Umbilical cord (tissue), 1 donor: ENCODE measurements at regions not wholly inside any gene's neighbourhood (a gene's known extent, or its start where the extent isn't known, plus 50 kb on each side); places are given as distances from the start of the nearest gene placed in this dataset.
"Not testable (repeated sequence)": the region's sequence is repeated elsewhere in the genome, so short reads cannot be mapped to it uniquely, and the experiment has no call there.

Experiments used
- DNase-seq: peaks from one replicate; pipeline ENCODE4 v3.0.0-alpha.2; 2015; ENCODE audit warnings: low spot score

DNA sequence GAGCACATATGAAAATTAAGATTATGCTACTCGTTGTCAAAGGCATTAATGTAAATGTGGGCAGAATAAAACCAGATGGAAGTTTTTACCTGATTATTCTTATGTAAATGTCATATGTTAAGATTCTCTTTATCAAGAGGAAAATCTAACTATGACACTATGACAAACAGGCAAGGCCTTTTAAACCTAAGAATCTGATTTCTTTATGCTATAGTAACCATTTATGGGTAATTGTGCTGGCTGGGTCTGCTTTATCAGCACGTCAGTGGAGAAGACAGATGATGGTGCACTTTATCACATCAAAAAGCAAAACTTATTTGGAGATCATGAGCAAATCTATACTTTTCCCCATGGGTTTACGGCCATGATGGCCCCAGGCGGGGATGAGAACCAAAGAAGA lies 412.0 kb upstream of the NOX3 start:
- no peak for DNase-seq

DNA sequence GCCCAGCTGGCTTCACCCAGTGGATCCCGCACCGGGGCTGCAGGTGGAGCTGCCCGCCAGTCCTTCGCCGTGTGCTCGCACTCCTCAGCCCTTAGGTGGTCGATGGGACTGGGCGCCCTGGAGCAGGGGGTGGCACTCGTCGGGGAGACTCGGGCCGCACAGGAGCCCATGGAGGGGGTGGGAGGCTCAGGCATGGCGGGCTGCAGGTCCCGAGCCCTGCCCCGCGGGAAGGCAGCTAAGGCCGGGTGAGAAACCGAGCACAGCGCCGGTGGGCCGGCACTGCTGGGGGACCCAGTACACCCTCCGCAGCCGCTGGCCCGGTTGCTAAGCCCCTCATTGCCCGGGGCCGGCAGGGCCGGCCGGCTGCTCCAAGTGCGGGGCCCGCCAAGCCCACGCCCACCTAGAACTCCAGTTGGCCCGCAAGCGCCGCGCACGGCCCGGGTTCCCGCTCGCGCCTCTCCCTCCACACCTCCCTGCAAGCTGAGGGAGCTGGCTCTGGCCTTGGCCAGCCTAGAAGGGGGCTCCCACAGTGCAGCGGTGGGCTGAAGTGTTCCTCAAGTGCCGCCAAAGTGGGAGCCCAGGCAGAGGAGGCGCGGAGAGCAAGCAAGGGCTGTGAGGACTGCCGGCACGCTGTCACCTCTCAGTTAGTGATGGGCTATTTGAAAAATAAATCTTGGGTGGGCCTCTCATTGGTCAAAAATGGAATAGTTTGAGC lies 411.2 kb upstream of the NOX3 start:
- DNase-seq, result not testable (repeated sequence)

DNA sequence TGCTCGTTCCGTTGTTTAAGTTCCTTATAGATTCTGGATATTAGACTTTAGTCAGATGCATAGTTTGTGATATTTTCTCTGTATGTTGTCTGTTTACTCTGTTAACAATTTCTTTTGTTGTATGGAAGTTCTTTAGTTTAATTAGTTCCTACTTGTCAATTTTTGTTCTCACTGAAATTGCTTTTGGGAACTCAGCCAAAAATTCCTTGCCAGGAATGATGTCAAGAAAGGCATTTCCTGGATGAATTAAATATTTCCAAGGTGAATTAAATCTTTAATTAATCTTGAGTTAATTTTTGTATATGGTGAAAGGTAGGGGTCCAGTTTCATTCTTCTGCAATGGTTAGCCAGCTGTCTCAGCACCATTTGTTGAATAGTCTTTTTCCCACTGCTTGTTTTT lies 406.2 kb upstream of the NOX3 start:
- no peak for DNase-seq

DNA sequence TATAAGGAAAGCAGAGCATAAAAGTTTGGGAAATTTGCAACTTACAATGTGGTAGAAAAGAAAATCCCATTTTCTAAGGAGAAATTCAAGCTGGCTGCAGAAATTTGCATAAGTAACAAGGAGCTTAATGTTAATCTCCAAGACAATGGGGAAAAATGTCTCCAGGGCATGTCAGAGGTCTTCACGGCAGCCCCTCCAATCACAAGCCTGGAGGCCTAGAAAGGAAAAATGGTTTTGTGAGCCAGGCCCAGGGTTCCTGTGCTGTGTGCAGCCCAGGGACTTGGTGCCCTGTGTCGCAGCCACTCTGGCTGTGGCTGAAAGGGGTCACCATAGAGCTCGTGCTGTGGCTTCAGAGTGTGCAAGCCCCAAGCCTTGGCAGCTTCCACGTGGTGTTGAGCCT lies 403.3 kb upstream of the NOX3 start:
- DNase-seq, result not testable (repeated sequence)

DNA sequence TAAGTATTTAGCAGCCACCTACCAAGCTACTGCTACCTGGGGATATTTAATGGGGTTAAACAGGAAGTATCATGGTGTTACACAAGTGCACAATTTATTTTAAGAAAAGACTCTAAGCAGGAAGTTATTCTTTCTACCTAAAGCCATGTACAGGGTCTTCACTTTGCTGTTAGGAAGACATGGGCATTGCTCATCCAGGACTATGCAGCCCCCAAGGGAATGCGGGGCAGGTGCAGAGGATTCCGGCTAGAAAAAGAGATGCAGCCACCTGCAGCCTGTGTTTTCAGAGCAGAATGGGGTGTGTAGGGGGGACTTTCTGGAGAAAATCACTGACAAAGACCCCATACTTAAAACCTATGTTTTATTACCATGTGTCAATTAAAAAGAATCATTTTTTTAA lies 399.1 kb upstream of the NOX3 start:
- DNase-seq, result no peak

DNA sequence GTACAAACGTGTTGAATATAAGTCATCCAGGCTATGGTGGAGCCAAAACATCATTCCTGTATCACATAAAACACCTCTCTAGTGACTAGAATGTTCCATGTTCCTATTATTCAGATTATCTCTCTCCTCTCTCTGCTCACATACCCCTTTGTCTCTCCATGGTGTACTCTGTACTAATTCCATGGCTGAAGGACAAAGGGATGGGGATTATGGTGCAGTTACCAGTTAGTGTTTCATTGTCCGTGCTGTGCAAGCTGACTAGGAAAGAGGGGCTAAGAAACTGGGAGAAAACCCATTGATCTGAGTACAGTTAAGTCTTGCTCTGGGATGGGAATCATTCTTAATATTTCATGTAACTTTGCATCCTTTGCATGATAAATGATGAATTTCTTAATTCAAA lies 397.4 kb upstream of the NOX3 start:
- DNase-seq, result no peak

DNA sequence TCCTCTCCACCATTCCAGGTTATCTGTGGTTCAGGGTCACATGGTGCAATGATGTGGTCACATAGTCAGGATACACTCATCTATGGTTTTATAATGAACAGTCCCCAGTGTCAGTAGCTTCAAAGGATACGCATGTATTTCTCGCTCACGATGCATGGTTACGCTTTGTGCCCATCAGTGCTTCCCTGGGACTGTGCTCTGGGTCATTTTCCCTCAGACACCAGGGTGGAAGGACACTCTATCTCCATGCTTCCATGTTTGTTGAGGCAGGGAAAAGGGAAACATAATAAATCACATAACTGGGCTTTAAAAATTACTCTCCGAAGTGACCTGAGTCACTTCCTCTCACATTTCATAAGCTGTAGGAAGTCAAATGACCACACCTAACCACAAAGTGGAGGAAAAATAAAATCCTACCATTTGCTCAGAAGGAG lies 394.8 kb upstream of the NOX3 start:
- peak; percentile 5 for DNase-seq

DNA sequence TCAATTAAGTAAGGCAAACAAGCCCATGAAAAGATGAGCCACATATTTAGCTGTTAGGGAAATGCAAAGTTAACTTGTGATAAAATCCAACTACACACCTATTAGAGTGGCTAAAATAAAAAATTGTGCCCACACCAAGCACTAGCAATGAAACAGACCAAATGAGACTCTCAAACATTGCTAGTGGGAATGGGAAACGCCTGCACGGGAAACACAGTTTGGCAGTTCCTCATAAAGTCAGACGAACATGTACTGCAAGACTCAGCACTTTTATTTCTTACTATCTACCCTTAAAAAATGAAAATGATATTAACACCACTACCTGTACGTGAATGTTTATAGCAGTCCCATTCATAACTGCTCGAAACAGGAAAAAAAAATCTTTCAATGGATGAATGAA lies 392.1 kb upstream of the NOX3 start:
- DNase-seq, result no peak

DNA sequence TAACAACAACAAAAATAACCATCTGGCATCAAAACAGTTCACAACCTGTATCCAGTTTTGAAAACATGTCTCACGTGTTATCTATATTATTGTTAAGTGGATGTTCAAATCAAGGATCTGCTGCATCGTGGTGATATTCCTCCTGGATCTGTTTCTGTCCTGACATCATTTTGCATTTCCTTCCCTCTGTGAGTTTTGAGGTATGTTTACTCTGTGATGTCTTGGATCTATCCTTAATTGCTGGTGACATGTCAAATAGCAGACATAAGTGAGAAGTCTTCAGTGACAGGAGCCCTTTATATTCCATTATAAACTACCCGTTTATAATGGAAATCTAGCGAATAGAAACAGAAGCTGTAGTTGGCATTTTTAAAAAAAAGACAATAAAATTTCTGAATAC lies 381.8 kb upstream of the NOX3 start:
- DNase-seq, result no peak

DNA sequence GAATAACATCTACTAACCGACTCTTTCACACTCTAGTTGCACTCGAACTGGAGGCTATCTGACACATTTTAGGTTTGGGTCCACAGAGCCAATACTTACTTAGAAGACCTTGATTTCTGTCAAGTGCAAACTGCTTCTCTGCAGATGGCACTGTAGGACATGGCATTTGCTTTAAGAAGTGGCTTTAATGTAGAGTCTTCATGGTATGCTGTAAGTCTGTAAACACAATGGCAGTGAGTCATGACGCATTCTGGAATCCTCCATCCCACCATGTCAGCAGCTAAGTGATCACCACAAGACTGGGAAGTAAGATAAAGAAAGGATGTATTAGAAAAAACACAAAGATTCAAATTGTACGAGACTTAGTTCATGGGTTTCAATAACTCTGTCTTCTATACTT lies 377.0 kb upstream of the NOX3 start:
- DNase-seq, result peak; percentile 32

DNA sequence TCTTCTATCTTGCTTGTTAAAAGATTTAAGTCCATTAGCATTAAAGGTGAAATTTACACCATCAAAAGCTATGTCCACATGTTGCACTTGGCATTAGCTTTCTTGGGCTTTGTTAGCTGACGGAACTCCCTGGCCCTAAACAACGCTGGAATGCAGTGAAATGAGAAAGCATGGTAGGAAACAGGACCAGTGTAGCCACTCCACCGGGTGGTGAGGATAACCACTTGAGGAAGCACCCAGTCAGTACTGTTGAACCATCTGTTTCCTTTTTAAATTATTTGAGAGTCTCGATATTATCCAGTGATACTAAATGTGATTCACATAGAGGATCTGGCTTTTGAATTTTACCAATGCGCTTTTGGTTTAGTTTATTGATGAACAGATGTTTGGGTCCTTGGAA lies 374.9 kb upstream of the NOX3 start:
- DNase-seq, result no peak

DNA sequence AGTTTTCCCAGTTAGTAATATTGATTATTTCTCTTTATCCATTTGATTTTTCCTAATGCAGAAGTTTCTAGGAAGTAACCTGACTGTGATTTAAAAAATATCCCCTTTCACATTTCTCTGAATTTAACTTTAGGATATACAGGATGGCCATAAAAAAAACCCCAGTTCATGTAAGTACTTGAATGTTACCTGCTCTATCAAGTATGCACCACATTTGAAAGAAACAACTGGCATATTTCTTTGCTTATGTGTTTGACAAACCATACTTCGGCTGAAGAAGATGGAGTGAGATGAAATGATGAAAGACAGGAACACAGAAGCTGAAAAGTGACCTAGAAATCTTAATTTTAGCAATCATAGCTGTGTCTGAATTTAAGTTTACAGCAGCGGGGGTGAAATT lies 374.0 kb upstream of the NOX3 start:
- DNase-seq, result no peak

DNA sequence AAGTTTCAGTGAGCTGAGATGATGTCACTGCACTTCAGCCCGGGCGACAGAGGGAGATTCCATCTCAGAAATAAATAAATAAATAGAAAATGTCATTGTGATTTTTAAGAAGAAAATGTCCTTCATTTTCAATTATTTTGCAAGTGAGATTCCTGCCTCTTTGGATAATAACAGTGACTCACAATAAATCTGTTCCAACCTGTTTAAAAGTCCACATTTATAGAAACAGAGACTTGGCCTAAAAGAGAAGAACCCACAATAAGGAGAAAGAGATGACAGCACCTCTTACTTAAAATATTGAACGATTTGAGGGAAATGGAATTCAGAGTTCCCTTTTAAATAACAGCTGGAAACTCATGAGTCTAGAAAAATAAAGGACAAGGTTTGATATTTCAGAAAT lies 373.4 kb upstream of the NOX3 start:
- no peak for DNase-seq

DNA sequence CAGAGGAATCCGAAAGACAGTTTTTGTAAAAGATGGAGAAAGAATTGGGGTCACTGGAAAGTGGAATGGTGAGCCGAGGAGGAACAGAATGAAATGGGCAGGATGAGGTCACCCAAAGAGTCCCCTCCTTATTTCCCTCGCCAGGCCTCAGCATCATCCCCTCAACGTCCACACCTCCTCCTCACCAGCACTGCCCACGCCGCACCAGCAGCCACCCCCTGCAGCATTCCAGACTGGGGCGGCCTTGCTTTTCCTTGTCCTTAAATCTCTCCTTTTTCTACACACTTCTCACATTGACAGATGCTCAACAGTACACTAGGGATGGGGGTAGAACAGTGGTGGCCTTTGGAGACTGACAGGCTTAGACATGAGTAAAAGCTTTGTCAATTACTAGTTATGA lies 363.1 kb upstream of the NOX3 start:
- no peak for DNase-seq

DNA sequence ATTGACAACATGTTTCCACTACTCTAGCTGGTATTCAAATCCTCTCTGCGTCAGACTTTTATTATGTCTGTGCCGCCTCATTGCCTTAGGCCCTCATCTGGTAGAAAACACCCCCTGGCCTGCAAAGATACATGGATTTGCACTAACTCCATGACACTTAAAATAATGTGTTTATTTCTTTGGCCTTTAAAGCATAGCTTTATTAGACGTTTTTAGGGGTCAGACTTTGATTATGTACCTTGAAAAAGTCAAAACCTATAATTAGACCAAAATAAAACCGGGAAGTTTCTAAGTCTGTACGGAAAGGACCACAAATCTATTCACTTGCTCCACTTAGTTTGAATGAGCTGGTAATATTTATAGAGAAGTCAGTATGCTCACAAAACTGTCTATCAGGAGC lies 357.9 kb upstream of the NOX3 start:
- DNase-seq, result no peak

DNA sequence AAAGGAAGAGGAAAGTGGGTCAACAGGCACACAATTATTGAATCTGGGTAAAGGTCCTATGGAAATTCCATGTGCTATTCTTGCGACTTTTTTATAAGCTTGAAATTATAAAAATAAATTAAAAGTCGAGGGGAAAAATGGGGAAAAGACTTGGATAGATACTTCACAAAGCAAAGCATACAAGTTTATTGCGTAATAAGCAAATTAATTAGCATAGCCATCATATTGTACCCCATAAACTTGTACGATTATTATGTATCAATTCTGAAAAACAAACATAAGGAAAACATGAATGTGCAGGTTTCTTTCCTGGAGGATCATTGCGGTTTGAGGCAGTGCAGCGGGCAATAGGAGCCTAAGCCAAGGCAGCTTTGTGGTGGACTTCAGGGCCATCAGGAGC lies 351.6 kb upstream of the NOX3 start:
- DNase-seq, result no peak

DNA sequence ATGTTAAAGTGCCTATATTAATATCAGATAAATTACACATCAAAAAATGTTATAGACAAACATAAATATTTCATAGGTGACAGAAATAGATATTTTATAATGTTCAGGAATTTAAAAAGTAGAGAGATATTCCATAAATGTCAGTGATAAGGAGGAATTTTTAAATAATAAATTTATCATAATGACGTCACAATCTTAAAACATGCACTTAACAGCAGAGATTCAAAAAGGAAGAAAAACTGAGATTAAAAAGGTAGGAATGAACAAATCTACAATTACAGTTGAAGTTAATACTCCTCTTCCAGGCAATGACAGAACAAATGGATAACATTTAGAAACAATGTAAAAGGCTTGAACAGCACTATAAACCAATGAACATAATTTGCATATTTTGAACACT lies 345.4 kb upstream of the NOX3 start:
- no peak for DNase-seq

DNA sequence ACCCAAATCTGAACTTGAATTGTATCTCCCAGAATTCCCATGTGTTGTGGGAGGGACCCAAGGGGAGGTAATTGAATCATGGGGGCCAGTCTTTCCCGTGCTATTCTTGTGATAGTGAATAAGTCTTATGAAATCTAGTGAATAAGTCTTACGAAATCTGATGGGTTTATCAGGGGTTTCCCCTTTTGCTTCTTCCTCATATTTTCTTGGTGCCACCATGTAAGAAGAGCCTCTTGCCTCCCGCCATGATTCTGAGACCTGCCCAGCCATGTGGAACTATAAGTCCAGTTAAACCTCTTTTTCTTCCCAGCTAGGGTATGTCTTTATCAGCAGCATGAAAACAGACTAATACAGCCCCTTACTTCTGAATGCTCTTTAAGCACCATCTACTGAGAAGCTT lies 343.2 kb upstream of the NOX3 start:
- DNase-seq, result not testable (repeated sequence)

DNA sequence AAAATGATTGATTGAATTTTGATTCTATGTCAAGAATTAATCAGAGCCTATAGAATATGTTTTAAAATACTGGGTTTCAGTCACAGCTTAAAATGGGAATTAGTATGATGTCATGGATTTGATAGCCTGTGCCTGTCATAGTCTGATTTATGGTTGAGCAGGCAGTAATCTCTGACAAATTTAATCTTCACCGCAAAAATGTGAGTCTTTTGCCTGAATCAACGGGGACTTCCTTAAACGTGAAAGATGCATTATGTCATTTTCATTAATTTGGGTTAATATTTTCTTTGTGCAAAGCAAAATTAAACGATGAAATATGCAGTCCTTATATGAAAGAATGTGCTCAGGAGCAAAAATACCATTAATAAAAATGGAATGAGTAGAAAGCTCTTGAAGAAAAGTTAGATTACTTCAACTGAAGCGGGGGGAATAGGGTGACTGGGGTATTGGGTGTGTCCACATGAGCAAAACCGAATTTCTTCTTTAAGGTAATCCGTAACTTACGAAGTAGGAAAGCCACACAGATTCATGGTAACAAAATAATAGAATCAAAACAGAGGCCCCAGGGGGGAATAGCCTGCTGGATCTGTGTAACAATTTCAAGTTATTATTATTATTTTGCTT lies 339.6 kb upstream of the NOX3 start:
- DNase-seq, result no peak

DNA sequence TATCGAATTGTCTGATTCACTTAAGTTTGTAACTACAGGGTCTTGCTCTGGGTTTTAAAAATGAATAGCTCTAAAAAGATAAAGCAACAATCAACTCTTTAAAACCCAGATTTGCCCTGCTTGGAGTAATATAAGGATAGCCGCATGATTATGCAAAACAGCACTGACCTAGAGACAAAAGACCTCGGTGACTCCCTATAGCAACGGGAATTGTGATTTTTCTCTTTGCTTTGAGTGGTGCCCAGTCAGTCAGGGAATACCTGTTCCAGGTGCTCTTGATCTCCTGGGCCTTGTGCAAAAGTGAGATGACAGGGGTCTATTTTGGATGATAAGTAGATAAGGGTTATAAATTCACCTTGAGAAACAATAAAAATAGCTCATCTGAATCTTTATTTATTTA lies 336.3 kb upstream of the NOX3 start:
- no peak for DNase-seq

DNA sequence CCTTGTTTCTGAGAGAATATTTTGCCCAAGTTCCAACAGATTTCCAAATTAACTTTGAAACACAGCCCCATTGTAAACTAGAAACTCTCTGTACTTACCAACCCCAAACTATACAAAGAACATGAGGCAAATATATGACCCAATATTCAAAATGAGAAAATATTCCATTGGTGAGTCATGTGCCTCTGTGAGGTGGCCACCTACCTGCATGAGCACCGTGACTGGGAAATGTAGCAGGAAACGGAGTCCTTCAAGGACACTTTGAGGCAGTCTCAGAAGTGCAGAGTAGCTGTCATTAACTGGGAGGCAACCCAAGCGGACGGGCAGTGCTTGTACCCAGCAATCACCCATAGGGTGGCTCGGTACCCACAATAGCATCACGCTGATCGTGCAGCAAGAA lies 335.5 kb upstream of the NOX3 start:
- no peak for DNase-seq

DNA sequence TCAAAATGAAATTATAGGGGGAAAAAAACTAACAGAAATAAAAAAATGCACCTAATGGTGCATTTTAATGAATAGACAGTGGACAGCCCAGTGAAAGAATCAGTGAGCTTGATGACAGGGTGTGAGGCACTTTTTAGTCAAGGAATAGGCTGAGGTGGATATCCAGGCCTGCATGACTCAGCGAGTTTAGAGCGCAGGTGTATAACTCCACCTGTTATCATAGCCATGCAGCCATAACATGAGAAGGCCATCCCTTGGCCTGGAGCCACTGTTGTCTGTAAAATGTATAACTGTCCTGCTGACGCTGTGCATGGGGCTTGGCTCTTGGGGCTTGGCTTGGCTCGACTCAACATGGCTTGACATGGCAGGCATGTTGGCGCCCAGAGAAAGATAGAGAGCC lies 331.5 kb upstream of the NOX3 start:
- no peak for DNase-seq

DNA sequence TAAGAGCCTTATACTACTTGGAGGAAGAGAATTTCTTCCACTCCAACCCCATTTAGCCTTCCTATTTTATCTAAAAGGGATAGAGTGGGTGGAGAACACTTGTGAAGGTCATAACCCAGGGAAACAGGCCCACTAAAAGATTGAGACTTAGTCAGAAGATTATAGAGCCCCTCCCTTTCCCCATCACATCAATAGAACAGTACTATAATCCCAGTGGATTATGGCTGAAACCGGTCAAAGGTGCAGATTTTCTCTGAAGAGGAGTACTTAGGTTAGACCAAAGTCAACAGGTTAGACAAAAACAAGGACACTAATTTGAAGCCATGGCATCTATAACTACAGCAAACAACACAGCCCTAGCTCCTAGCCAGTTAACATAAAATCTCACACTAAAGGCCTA lies 330.9 kb upstream of the NOX3 start:
- no peak for DNase-seq
